OCI-LY3 (cell line): ENCODE measurements at regions not wholly inside any gene's neighbourhood (a gene's known extent, or its start where the extent isn't known, plus 50 kb on each side); places are given as distances from the start of the nearest gene placed in this dataset.

Source experiments
- CTCF ChIP-seq: fragments of 200-600, 300-600 bp; sonication (generic); IDR thresholded peaks from 2 replicates; pipeline ENCODE4 v1.5.1; 2014; ENCODE audit warnings: antibody characterized with exemption, low read length, low read depth
- EZH2phosphoT487 ChIP-seq: fragments of 200-600 bp; shearing (Covaris generic); IDR thresholded peaks from 2 replicates; pipeline ENCODE4 v1.6.1; 2018; ENCODE audit warnings: antibody characterized with exemption, mixed run types, low read depth

DNA sequence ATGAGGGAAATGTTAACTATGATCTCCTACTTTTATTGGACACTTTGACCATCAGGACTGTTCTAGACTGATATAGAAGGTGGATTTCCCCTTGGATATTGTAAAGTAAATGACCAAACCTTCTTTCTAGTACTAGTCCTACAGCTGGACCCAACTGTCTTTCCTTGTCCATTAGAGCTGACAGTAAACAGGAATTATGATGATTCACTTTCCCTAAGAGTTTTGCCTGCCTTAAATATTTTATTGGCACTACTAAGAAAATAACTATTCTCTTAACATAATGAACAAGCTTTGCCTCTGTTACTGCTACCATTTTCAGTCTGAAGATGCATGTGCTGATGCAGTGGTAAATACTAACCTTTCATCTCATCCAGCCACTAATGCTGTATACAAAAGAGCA is 915.4 kb downstream of the CENPC start:
- no peak for TF ChIP-seq CTCF
- no peak for TF ChIP-seq EZH2phosphoT487
